HG03103 (cell line): ENCODE measurements at regions not wholly inside any gene's neighbourhood (a gene's known extent, or its start where the extent isn't known, plus 50 kb on each side); places are given as distances from the start of the nearest gene placed in this dataset.
"Not testable (repeated sequence)": the region's sequence is repeated elsewhere in the genome, so short reads cannot be mapped to it uniquely, and the experiment has no call there.

Experiments used
- ATAC-seq: cut with Tn5 transposase; IDR thresholded peaks from one replicate; pipeline ENCODE4 v1.9.1; 2021; ENCODE audit warnings: low read depth; ENCODE audit not compliant: unreplicated experiment

DNA sequence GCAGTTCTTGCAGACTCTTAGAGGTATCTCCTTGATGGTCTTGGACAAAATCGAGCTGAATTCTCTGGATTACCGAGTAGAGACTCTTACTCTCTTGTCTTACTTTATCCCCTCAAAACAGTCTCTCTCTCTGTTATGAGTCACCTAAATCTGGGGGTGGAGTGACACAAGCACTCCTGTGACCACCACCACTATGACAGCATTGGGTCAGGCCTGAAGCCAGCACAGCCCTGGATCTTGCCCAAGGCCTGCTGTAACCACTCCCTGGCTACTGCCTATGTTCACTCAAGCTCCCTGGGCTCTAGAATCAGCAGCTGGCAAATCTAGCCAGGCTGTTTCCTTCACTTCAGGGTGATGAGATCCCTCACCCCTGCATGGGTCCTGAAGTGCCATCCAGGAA, 662.5 kb downstream of the LUZP2 start:
- ATAC-seq, result no peak

DNA sequence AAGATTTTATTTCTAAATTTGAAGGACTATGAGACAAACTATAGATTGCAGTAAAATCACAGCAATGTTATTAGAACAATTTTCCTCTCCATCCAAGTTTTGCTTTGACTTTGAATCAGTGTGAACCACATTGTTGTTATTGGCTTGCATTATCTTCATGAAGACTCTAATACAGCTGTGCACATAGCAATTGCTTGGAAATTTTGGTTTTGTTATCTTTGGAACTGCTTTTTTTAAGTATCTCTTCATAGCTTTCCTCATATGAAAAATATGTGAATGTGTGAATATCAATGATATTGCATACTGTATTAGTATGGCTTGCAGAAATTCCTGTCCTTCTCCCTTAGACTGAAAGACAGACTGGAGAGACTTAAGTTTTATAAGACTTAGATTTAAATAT, 666.6 kb downstream of the LUZP2 start:
- no peak for ATAC-seq

DNA sequence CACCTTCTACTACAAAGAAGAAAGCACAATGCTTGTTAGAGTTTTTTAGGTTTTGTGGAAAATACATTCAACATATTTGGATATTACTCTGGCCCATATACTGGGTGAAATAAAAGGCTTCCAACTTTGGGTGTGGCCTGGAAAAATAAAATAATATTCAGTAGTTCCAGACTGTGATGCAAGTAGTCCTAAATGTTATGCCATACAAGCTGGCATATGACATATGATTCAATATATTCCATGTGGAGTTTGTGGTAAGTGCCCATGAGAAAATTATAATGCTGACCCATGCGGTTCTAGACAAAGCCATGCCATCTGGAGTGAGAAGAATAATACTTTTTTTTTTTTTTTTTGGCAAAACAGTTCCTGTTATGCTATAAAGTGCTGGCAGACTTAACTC, 683.3 kb downstream of the LUZP2 start:
- ATAC-seq, result no peak

DNA sequence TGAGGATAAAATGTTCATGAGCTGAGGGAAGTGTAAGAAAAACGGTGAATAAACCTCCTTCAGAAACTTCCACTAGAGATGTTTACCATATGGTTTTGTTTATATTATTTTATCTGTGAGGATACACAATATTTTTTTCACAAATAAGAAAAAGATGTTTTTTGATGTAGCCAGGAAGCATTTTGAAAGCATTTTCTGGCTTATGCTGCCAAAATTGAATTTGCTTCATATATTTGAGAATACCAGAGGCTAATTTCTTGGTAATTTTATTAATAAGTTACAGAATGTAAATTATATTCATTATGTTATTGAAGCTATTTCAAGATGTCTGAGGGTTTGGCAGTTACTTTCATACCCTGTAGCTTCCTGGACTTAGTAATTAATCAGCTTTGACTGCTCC, 686.6 kb downstream of the LUZP2 start:
- no peak for ATAC-seq

GRCh38 chr11:25197515-25197914, 700.7 kb downstream of the LUZP2 start:
- ATAC-seq, result no peak

DNA sequence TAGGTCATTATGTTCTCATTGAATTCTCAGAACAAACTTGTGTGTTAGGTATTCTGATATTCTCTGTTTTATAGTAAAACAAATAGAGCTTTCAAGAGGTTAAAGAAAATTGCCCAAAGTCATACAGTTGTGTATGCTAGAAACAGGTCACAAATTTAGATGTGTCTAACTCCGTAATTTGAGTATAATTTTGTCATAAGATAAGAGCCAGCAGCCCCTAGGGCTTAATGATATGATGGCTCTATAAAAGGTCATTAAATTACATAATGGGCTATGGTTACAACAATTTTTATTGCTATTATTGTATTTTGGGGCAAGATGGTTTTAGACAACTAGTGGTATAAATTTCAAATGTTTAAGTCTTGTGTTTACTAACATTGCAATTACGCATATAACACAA, 701.9 kb downstream of the LUZP2 start:
- ATAC-seq, result no peak

GRCh38 chr11:25200925-25201324, 704.1 kb downstream of the LUZP2 start:
- ATAC-seq, result no peak

- ATAC-seq, result no peak
Observed at GRCh38 chr11:25206762-25207161, 709.9 kb downstream of the LUZP2 start.

DNA sequence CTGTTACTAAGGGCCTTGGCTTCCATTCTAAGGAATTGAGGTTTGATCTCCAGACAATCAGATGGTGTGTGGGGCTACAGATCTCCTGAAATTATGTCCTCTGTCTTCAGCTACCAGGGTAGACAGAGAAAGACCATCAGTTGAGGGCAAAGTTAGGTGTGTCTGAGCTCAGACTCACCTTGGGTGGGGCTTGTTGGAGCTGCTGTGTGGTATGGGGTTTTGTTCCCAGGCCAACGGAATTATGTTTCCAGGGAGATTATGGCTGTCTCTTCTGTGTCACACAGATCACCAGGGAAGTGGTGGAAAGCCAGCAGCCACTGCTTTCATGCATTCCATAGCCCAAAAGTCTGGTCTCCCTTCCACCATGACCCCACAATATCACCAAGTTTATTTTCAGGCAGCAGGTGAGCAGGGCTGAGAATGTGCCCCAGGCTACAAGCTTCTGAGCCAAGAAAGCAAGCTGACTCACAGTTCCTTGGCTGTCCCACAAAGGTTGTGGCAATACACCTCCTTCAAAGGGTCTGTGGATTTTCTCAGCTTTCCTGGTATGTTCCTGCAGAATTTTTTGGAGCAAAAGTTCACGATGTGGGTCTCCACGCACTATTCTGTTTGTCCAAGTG, 714.9 kb downstream of the LUZP2 start:
- no peak for ATAC-seq

DNA sequence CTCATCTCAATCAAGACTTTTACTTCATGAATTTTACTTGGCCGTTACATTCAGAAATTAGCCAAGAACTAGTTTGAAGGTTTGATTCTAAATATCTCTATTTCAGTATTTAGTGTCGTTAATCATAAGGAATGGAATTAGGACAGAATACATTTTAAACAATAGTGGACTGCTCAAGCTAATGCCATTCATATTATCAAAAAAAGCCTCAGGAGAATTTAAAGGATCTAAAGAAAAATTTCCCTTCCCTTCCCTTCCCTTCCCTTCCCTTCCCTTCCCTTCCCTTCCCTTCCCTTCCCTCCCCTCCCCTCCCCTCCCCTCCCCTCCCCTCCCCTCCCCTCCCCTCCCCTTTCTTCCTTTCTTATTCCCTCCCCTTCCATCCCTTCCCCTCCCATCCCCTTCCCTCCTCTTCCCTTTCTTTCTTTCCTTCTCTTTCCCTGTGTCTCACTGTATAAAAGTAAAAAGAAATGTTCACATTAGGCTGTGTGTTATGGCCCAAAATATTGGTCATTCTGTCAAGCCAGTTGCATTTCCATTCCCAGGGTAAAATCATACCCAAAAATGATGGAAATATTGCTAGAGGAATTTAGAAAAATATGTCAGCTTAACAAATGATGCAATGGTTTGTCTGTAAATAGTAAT, 717.8 kb downstream of the LUZP2 start:
- ATAC-seq, result no peak

DNA sequence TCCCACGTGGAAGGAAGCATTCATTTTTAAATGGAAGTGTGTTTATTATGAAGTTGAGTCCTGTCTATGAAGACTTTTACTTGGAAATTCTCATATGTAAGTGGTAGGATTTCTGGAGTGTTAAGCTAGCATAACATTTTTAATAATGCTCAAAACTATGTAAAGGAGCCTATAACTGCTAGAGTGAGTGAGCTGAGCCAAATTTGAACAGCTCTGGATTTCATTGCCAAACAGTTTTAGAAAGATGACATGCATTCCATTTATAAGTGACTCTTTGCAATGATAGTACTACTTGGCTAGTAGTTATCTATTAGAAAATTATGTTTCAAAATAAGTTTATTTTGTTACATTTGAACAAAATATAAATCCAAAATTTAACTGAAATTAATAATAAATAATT, 721.2 kb downstream of the LUZP2 start:
- no peak for ATAC-seq

DNA sequence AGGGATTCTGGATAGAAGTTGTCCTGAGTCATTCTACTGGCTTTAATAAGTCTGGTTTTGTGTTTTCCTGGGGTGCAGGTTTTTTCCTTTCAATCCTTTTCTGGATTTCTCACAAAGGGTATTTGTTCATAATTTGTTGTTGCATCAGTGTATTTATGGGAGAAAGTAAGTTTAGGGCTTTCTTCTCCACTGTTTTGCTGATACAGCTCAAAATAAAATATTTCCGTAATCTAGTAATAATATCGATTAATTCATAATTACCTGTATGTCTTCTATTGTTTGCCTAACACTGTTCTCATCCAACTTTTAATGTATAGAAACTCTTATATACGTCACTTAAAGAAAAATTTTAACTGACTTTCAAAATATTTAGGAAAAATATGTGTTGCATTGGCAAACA, 728.2 kb downstream of the LUZP2 start:
- ATAC-seq, result no peak

DNA sequence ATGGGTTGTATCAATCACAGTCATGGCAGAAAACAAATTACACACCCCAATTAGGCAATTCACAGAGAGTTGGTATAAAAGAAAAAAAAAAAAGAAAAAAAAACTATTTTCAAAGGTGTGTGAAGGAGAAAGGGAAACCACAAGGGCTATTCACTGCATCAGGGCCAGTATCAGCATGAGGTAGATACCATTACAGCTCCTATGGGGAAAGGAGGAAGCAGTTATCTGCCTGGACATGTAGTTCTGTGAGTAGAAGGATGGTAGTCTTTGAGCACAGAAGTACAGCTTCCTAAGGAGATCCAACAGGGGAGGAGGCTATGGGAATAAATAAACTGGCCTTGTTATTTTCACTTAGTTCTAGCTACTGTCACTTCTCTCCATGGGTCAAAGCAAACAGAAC, 746.1 kb downstream of the LUZP2 start:
- no peak for ATAC-seq

DNA sequence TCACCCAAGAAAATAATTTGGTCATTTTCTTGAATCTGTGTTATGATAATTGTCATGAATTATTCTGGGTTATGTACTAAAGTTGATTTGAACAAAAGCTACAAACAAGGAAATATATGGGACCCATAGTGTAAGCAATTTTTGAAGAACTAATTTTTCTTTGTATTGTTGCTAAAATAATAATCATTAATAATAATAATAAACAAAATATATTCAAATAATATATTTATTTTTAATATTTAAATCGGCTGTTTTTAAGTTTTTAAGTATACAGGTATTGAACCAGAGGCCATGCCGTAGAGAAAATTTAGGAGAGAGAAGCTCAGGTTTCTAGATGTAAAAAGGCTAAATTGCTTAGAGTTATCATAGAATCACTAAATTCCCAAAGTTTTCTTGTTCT, 747.3 kb downstream of the LUZP2 start:
- no peak for ATAC-seq

- ATAC-seq, result no peak
Observed at GRCh38 chr11:25247336-25247735, 750.5 kb downstream of the LUZP2 start.

DNA sequence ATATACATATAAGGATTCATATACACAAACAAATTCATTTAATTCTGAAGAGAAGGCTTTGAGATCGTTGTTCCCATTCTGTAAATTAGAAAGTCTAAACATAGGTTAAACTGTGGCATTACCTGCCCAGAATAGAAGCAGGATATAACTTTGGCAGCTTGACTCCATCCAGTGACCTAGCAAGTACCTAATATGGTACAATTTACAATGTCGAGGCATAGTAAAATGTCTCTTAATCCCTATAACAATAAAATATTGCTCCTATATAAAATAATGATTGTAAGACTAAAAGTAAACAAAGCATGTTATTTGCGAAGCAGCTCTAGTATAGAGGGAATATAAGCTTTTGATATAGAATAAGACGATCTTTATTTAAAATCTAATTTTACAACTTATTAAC, 756.0 kb downstream of the LUZP2 start:
- no peak for ATAC-seq

- not testable (repeated sequence) for ATAC-seq
Observed at GRCh38 chr11:25263861-25264260, 767.0 kb downstream of the LUZP2 start.

DNA sequence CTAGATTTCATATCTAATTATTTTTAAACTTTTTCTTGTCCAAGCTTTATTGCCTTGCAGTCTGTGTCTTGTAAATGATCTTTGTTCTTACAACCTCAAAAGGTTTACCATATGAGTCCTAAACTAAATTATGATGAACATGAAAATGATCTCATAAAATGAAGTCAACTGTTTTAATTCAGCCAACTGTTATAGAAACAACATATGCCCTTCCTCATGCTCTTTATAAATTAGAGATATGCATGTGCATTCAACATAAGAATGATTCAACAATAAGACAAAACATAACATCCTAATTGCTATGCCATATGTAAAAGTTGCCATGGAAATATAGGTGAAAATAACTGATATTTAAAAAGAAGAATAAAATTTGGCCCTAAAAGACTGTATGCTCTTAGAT, 774.4 kb downstream of the LUZP2 start:
- ATAC-seq, result no peak

GRCh38 chr11:25272214-25272613, 775.4 kb downstream of the LUZP2 start:
- ATAC-seq, result no peak

GRCh38 chr11:25280821-25281220, 784.0 kb downstream of the LUZP2 start:
- ATAC-seq, result not testable (repeated sequence)

GRCh38 chr11:25293166-25293565, 796.3 kb downstream of the LUZP2 start:
- ATAC-seq, result no peak

DNA sequence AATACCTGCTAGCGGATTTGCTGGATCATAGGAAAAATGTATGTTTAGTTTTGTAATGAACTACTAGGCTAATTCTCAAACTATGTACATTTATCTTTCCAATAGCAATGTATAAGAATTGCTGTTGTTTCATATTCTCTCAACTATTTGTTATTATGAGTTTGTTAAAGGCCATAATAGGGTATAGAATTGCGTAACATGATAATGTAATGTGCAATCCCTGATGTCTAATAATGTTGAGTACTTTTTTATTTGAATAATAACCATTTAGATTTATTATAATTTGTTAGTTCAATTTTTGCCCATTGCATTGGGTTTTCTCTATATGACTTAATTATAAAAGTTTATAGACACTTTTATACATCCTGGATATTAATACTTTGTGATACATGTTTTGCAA, 801.6 kb downstream of the LUZP2 start:
- no peak for ATAC-seq

DNA sequence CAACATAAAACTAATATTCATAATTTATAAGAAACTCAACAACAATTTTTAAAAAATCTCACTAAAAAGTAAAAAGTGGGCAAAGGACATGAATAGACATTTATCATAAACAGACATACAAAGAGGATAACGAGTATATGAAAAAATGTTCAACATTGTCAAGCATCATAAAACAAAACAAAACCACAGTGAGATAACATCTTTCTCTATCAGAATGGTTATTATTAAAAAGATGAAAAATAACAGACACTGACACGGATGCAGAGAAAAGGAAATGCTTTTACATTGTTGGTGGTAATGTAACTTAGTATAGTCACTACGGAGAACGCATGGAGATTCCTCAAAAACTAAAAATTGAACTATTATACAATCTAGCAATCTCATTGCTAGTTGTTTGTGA, 813.0 kb downstream of the LUZP2 start:
- ATAC-seq, result no peak
